Brain pericyte (primary cell): ENCODE measurements at regions not wholly inside any gene's neighbourhood (a gene's known extent, or its start where the extent isn't known, plus 50 kb on each side); places are given as distances from the start of the nearest gene placed in this dataset.
"Not testable (repeated sequence)": the region's sequence is repeated elsewhere in the genome, so short reads cannot be mapped to it uniquely, and the experiment has no call there.

Source experiments
- DNase-seq: peaks from one replicate; pipeline ENCODE4 v3.0.0-alpha.2; 2012; ENCODE audit warnings: low read depth, low spot score

GRCh38 chr11:100409267-100409666 lies 277.8 kb upstream of the ARHGAP42 start:
- not testable (repeated sequence) for DNase-seq

- DNase-seq: no peak
These were observed 267.6 kb upstream of the ARHGAP42 start for GRCh38 chr11:100419518-100419917.

- DNase-seq: no peak
These were observed 252.1 kb upstream of the ARHGAP42 start for GRCh38 chr11:100434821-100435641.

- no peak for DNase-seq
These were observed 248.7 kb upstream of the ARHGAP42 start for GRCh38 chr11:100438376-100438775.

GRCh38 chr11:100441086-100441485 lies 246.0 kb upstream of the ARHGAP42 start:
- no peak for DNase-seq

GRCh38 chr11:100442017-100442416 lies 245.1 kb upstream of the ARHGAP42 start:
- DNase-seq: no peak

- DNase-seq: no peak
These were observed 241.8 kb upstream of the ARHGAP42 start for GRCh38 chr11:100445231-100445735.

- DNase-seq: not testable (repeated sequence)
These were observed 235.2 kb upstream of the ARHGAP42 start for GRCh38 chr11:100451801-100452460.

GRCh38 chr11:100459811-100460210 lies 227.3 kb upstream of the ARHGAP42 start:
- DNase-seq: no peak

- no peak for DNase-seq
These were observed 226.7 kb upstream of the ARHGAP42 start for GRCh38 chr11:100460426-100460825.

GRCh38 chr11:100467821-100468508 lies 219.1 kb upstream of the ARHGAP42 start:
- DNase-seq: no peak

GRCh38 chr11:100469835-100470234 lies 217.3 kb upstream of the ARHGAP42 start:
- no peak for DNase-seq

GRCh38 chr11:100472727-100473389 lies 214.2 kb upstream of the ARHGAP42 start:
- no peak for DNase-seq

GRCh38 chr11:100473390-100473740 lies 213.7 kb upstream of the ARHGAP42 start:
- DNase-seq: no peak

GRCh38 chr11:100484948-100485347 lies 202.1 kb upstream of the ARHGAP42 start:
- DNase-seq: no peak

- DNase-seq: no peak
These were observed 188.3 kb upstream of the ARHGAP42 start for GRCh38 chr11:100498780-100499179.

GRCh38 chr11:100501450-100501849 lies 185.6 kb upstream of the ARHGAP42 start:
- no peak for DNase-seq

GRCh38 chr11:100512475-100512874 lies 174.6 kb upstream of the ARHGAP42 start:
- DNase-seq: no peak

GRCh38 chr11:100515087-100515486 lies 172.0 kb upstream of the ARHGAP42 start:
- DNase-seq: no peak

GRCh38 chr11:100525197-100525596 lies 161.9 kb upstream of the ARHGAP42 start:
- no peak for DNase-seq

- no peak for DNase-seq
These were observed 161.5 kb upstream of the ARHGAP42 start for GRCh38 chr11:100525635-100526034.
